Brain microvascular endothelial cell (primary cell): ENCODE measurements at regions not wholly inside any gene's neighbourhood (a gene's known extent, or its start where the extent isn't known, plus 50 kb on each side); places are given as distances from the start of the nearest gene placed in this dataset.

Source experiments
- DNase-seq: peaks from one replicate; pipeline ENCODE4 v3.0.0-alpha.2; 2020
- H3K27ac ChIP-seq: fragments of 250-450 bp; sonication (Bioruptor Pico); 2 replicates; pipeline ENCODE4 v1.5.1; 2020; ENCODE audit warnings: mild to moderate bottlenecking, moderate library complexity
- H3K27me3 ChIP-seq: fragments of 250-450 bp; sonication (Bioruptor Pico); replicated peaks from 2 replicates; pipeline ENCODE4 v1.5.1; 2020; ENCODE audit warnings: mild to moderate bottlenecking
- H3K36me3 ChIP-seq: fragments of 250-450 bp; sonication (Bioruptor Pico); replicated peaks from 2 replicates; pipeline ENCODE4 v1.5.1; 2020; ENCODE audit warnings: mild to moderate bottlenecking
- H3K4me3 ChIP-seq: 2 replicates; pipeline ENCODE4 v1.5.1; 2011; ENCODE audit warnings: low read depth, mild to moderate bottlenecking, control low read depth, low read length, moderate library complexity
- CTCF ChIP-seq: IDR thresholded peaks from 2 replicates; pipeline ENCODE4 v1.5.1; 2011; ENCODE audit warnings: low read depth, mild to moderate bottlenecking, moderate library complexity, low read length, control low read depth, inconsistent platforms; ENCODE audit errors: missing control alignments
- in situ Hi-C: cut with HindIII; loops from 2 replicates; pipeline ENCODE4 v1.10.0; 2017; ENCODE audit warnings: low sequenced_read_pairs, low pct_ligation_motif_present

GRCh38 chr21:38995071-38995669, 188.1 kb downstream of the PSMG1 start:
- no peak overlapping the region for H3K4me3 ChIP-seq
- H3K27me3 ChIP-seq = no peaks in the 10 kb centered on the region
- in situ Hi-C loops = no loop called here
- H3K36me3 ChIP-seq = no peaks in the 10 kb centered on the region
- TF ChIP-seq CTCF = no peak
- H3K27ac ChIP-seq = no peak overlapping the region
- DNase-seq = no peak

- in situ Hi-C loops = no loop called here
- H3K27ac ChIP-seq = peak overlapping the region; percentile 20
- TF ChIP-seq CTCF = no peak
- no peak overlapping the region for H3K4me3 ChIP-seq
- DNase-seq = no peak
- no peaks in the 10 kb centered on the region for H3K36me3 ChIP-seq
- H3K27me3 ChIP-seq = no peaks in the 10 kb centered on the region
Measured at GRCh38 chr21:38994042-38994441, 188.3 kb downstream of the ETS2 start.

GRCh38 chr21:38993561-38993960, 187.8 kb downstream of the ETS2 start:
- Histone ChIP-seq H3K36me3 (no peaks in the 10 kb centered on the region), H3K27me3 (no peaks in the 10 kb centered on the region), H3K27ac (peak overlapping the region; percentile 20), H3K4me3 (no peak overlapping the region)
- peak; percentile 93 for DNase-seq
- in situ Hi-C loops = no loop called here
- no peak for TF ChIP-seq CTCF

- Histone ChIP-seq H3K27me3 (no peaks in the 10 kb centered on the region), H3K4me3 (no peak overlapping the region), H3K27ac (no peak overlapping the region), H3K36me3 (no peaks in the 10 kb centered on the region)
- no peak for TF ChIP-seq CTCF
- in situ Hi-C loops = no loop called here
- DNase-seq = no peak
Measured at GRCh38 chr21:38992737-38993136, 187.0 kb downstream of the ETS2 start.

- in situ Hi-C loops = no loop called here
- TF ChIP-seq CTCF = no peak
- H3K27me3 ChIP-seq = no peaks in the 10 kb centered on the region
- no peak overlapping the region for H3K27ac ChIP-seq
- H3K4me3 ChIP-seq = no peak overlapping the region
- no peak for DNase-seq
- H3K36me3 ChIP-seq = no peaks in the 10 kb centered on the region
Measured at GRCh38 chr21:38990424-38990794, 184.7 kb downstream of the ETS2 start.

GRCh38 chr21:38989745-38990423, 184.2 kb downstream of the ETS2 start:
- H3K27ac ChIP-seq = no peak overlapping the region
- in situ Hi-C loops = no loop called here
- H3K27me3 ChIP-seq = no peaks in the 10 kb centered on the region
- H3K4me3 ChIP-seq = no peak overlapping the region
- no peak for TF ChIP-seq CTCF
- peak; percentile 85 for DNase-seq
- no peaks in the 10 kb centered on the region for H3K36me3 ChIP-seq
